ENCODE measurements at regions not wholly inside any gene's neighbourhood (a gene's known extent, or its start where the extent isn't known, plus 50 kb on each side); places are given as distances from the start of the nearest gene placed in this dataset.

DNA sequence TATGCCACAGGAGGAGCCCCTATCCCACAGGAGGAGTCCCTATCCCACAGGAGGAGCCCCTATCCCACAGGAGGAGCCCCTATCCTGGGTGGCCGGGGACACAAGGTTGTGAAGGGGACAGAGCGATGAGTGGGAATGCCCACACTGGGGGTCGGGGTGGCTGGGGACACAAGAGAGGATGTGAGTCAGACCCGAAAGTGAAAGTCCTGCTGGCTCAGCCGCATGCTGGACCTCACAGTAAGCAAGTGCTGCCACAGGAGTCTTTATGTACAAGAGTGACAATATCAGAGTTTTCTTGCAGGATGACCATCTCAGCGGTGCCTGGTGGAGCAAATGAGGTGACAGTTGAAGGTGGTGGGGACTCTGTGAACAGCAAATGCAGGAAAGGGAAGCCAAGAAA lies 93.7 kb downstream of the PSMB1 start (continued):
- TF ChIP-seq, protein P1, sequence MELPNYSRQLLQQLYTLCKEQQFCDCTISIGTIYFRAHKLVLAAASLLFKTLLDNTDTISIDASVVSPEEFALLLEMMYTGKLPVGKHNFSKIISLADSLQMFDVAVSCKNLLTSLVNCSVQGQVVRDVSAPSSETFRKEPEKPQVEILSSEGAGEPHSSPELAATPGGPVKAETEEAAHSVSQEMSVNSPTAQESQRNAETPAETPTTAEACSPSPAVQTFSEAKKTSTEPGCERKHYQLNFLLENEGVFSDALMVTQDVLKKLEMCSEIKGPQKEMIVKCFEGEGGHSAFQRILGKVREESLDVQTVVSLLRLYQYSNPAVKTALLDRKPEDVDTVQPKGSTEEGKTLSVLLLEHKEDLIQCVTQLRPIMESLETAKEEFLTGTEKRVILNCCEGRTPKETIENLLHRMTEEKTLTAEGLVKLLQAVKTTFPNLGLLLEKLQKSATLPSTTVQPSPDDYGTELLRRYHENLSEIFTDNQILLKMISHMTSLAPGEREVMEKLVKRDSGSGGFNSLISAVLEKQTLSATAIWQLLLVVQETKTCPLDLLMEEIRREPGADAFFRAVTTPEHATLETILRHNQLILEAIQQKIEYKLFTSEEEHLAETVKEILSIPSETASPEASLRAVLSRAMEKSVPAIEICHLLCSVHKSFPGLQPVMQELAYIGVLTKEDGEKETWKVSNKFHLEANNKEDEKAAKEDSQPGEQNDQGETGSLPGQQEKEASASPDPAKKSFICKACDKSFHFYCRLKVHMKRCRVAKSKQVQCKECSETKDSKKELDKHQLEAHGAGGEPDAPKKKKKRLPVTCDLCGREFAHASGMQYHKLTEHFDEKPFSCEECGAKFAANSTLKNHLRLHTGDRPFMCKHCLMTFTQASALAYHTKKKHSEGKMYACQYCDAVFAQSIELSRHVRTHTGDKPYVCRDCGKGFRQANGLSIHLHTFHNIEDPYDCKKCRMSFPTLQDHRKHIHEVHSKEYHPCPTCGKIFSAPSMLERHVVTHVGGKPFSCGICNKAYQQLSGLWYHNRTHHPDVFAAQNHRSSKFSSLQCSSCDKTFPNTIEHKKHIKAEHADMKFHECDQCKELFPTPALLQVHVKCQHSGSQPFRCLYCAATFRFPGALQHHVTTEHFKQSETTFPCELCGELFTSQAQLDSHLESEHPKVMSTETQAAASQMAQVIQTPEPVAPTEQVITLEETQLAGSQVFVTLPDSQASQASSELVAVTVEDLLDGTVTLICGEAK (IDR thresholded peaks at IDR 0.05), result no peak
- TF ChIP-seq, protein P1 (CRISPR knock-in tag; IDR thresholded peaks at IDR 0.05), result no peak
- TF ChIP-seq CREB3 (tag; conservative IDR thresholded peaks at IDR 0.05; ENCODE audit: low read depth), result no peak
- TF ChIP-seq, protein P2, sequence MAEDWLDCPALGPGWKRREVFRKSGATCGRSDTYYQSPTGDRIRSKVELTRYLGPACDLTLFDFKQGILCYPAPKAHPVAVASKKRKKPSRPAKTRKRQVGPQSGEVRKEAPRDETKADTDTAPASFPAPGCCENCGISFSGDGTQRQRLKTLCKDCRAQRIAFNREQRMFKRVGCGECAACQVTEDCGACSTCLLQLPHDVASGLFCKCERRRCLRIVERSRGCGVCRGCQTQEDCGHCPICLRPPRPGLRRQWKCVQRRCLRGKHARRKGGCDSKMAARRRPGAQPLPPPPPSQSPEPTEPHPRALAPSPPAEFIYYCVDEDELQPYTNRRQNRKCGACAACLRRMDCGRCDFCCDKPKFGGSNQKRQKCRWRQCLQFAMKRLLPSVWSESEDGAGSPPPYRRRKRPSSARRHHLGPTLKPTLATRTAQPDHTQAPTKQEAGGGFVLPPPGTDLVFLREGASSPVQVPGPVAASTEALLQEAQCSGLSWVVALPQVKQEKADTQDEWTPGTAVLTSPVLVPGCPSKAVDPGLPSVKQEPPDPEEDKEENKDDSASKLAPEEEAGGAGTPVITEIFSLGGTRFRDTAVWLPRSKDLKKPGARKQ (CRISPR knock-in tag; IDR thresholded peaks at IDR 0.05), result no peak
- TF ChIP-seq RBM15 (IDR thresholded peaks at IDR 0.05; ENCODE audit: insufficient read depth, low read length), result no peak
